ENCODE measurements at regions not wholly inside any gene's neighbourhood (a gene's known extent, or its start where the extent isn't known, plus 50 kb on each side); places are given as distances from the start of the nearest gene placed in this dataset.
"Not testable (repeated sequence)": the region's sequence is repeated elsewhere in the genome, so short reads cannot be mapped to it uniquely, and the experiment has no call there.

DNA sequence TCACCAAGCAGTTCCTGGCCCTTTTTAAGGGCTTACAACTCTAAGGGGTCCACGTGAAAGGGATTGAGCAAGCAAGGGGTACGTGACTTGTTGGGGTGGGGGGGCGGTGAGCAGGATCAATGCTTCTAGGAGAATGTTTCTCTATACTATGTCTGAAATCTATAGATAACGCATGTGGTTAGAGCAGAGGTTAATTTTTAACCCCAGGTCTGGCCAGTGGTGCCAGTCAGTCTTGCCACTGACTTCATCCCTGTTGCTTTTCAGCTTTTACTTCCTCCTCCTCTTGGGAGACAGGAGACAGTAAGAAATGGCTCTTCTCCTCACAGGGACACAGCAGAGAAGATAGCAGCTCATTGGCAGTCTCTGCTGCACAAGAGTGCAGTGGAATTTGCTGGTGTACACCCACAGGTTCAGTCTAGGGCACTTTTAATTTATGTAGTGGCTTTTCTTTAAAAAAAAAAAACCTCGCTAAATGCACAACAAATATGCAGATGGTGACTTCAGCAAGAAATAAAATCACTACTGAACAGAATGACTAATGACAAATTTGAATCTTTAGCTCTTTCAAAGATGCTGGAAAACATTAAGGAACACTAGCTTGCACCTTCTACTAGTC, 190.5 kb downstream of the CCNG2 start:
- Histone ChIP-seq H3K36me3 (no peaks in the 10 kb centered on the region), H3K27me3 (no peaks in the 10 kb centered on the region), H3K27ac (no peak overlapping the region), H3K4me3 (no peak overlapping the region), H3K9me3 (peaks cover 0 to 8% of the 10 kb centered on the region in 2 donors), H3K4me1 (no peaks in the 10 kb centered on the region)
- TF ChIP-seq, protein P1, sequence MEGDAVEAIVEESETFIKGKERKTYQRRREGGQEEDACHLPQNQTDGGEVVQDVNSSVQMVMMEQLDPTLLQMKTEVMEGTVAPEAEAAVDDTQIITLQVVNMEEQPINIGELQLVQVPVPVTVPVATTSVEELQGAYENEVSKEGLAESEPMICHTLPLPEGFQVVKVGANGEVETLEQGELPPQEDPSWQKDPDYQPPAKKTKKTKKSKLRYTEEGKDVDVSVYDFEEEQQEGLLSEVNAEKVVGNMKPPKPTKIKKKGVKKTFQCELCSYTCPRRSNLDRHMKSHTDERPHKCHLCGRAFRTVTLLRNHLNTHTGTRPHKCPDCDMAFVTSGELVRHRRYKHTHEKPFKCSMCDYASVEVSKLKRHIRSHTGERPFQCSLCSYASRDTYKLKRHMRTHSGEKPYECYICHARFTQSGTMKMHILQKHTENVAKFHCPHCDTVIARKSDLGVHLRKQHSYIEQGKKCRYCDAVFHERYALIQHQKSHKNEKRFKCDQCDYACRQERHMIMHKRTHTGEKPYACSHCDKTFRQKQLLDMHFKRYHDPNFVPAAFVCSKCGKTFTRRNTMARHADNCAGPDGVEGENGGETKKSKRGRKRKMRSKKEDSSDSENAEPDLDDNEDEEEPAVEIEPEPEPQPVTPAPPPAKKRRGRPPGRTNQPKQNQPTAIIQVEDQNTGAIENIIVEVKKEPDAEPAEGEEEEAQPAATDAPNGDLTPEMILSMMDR (IDR thresholded peaks at IDR 0.05) = no peak
- no peak for DNase-seq (ENCODE audit: low spot score in 2 of 2)
- intact Hi-C loops (cut with DNase I) = no loop called here

DNA sequence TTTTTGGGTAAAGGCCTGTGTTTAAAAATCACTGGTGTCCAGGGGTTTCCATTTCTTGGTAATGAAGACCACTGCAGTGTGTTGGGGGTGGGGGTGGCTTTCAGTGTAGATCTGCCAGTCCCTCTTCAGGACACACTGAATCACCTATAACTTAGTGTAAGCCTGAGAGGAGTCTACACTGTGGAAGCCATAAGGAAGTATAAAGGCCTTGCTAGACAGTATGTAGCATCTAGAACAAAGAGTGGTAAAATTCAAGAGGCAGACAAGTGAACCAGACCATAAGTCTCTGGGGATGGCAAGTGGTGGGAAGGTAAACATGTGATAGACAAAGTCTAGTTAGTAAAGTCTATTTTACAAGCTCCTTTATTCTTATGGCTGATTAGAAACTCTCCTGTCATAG, 191.8 kb downstream of the CCNG2 start:
- H3K36me3 ChIP-seq = no peaks in the 10 kb centered on the region
- no peak for DNase-seq (ENCODE audit: low spot score in 2 of 2)
- intact Hi-C loops (cut with DNase I) = no loop called here
- H3K4me3 ChIP-seq = no peak overlapping the region
- TF ChIP-seq, protein P1 (IDR thresholded peaks at IDR 0.05) = no peak
- H3K4me1 ChIP-seq = no peaks in the 10 kb centered on the region
- H3K27me3 ChIP-seq = no peaks in the 10 kb centered on the region
- H3K27ac ChIP-seq = no peak overlapping the region
- no peaks in the 10 kb centered on the region for H3K9me3 ChIP-seq

DNA sequence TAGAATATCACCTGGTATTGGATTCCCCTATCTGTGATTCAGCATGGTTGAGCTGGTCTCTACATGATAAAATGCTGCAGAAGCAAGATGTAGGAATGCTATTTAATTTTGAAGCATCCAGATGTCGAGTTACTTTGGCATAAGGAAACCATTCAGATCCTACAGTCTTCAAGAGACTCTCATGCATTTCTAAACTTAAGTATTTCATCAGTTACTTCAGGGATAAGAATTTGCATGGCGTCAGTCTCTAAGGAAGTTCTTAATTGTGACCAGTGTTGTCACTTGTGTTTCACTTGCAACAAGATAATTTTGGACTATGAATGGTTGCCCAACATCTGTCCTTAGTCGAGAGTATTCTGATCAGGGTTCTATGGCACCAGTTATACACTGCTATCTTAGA, 192.4 kb downstream of the CCNG2 start:
- H3K4me1 ChIP-seq = no peaks in the 10 kb centered on the region
- intact Hi-C loops (cut with DNase I) = no loop called here
- H3K4me3 ChIP-seq = no peak overlapping the region

DNA sequence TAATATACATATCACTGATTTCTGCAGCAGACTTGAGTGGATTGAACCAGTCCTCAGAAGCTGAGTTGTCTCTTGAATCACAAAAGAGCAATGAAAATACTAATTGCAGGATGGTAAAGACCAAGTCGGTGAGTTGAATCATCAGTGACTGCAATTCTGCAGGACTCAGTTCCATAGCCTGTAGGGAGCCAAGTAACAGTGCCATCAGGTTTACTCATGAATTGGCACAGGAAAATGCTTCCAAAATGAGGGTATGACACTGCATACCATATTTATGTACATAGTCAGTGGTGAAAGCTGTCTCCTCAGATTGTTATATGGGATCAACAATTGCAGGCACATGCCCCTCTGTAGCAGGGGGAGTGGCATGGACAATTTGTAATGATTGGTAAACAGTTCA, 192.8 kb downstream of the CCNG2 start:
- no peaks in the 10 kb centered on the region for H3K36me3 ChIP-seq
- no peaks in the 10 kb centered on the region for H3K4me1 ChIP-seq
- no peak overlapping the region for H3K27ac ChIP-seq
- TF ChIP-seq, protein P1 (IDR thresholded peaks at IDR 0.05) = no peak
- no peak overlapping the region for H3K4me3 ChIP-seq
- no peaks in the 10 kb centered on the region for H3K27me3 ChIP-seq
- intact Hi-C loops (cut with DNase I) = no loop called here
- no peaks in the 10 kb centered on the region for H3K9me3 ChIP-seq
- no peak for DNase-seq (ENCODE audit: low spot score in 2 of 2)

More for the DNA sequence above, 192.4 kb downstream of the CCNG2 start:
- Histone ChIP-seq H3K36me3 (no peaks in the 10 kb centered on the region), H3K27ac (no peak overlapping the region), H3K9me3 (no peaks in the 10 kb centered on the region), H3K27me3 (no peaks in the 10 kb centered on the region)
- TF ChIP-seq, protein P1 (IDR thresholded peaks at IDR 0.05) = no peak
- no peak for DNase-seq (ENCODE audit: low spot score in 2 of 2)

DNA sequence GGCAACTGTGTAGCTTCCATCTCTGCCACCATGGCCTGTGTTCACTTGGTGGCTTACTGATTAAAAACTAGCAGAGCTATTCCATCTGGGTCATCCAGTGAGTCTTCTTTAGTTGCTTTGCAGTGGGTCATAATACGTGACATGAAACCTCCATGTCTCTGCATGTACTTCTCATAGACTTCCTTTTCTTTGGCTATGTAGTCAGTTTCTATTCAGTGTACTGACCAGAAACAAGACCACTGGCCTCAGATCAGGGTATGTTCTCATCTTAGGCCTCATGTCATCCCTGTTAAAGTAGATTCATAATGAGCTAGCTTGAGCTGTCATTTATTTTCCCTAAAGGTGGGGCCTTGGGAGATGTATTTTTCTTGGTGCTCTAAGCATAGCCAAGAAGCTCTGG, 195.2 kb downstream of the CCNG2 start:
- TF ChIP-seq, protein P1 (IDR thresholded peaks at IDR 0.05) = no peak
- no peak for DNase-seq (ENCODE audit: low spot score in 2 of 2)
- no peaks in the 10 kb centered on the region for H3K9me3 ChIP-seq
- H3K27ac ChIP-seq = no peak overlapping the region
- no peaks in the 10 kb centered on the region for H3K36me3 ChIP-seq
- intact Hi-C loops (cut with DNase I) = no loop called here
- H3K27me3 ChIP-seq = no peaks in the 10 kb centered on the region
- no peaks in the 10 kb centered on the region for H3K4me1 ChIP-seq
- H3K4me3 ChIP-seq = no peak overlapping the region

DNA sequence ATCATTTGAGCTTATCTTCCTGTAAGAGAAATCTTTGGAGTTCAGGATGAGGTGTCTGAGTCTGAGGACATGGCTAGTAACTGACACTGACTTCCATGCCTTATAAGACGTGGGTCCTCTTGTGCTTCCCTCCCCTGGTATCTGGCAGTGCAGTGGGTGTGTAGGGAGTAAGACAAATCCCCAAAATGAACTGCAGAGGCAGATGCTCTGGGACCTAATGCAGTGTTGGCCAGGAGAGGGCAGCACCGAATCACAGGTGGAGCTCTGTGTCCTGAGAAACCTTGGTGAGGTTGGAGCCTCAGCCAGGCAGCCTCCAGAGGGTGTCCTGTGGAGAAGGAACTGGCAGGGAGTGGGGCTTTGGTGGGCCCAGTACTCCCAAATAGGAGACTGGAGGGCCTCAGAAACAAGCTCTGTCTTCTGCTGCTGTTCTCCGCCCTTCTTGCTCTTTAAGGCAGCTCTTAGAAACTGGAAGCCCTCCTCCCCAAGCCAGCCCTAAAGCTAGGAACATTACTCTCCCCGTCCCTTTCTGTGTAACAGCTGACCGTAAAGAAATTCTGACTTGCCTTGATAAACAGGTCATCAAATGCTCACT, 196.8 kb downstream of the CCNG2 start:
- H3K27me3 ChIP-seq; H3K36me3 ChIP-seq; H3K4me1 ChIP-seq; intact Hi-C loops (cut with DNase I); H3K4me3 ChIP-seq; DNase-seq (ENCODE audit: low spot score in 2 of 2); H3K9me3 ChIP-seq; H3K27ac ChIP-seq: not testable (repeated sequence)
